ENCODE measurements at regions not wholly inside any gene's neighbourhood (a gene's known extent, or its start where the extent isn't known, plus 50 kb on each side); places are given as distances from the start of the nearest gene placed in this dataset.

DNA sequence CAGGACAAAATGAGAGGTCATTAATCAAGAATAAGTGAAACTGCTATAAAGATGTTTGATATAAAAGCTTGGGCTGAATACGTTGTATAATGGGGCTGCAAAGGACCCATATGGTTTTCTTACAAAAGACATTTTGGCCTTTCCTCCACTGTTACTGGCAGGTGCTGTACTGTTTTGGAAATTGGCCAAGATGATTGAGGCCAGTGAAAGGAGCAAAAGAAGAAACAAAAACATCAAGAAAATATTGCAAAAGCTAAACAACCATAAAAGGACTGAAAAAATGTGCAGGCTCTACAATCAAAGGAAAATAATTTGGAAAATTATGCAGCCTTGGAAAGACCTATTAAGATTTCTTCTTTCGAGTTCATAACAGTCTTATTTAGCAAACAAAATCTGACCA lies 222.2 kb upstream of the PPP1R2C start:
- TF ChIP-seq REST (IDR thresholded peaks at IDR 0.05; ENCODE audit: insufficient read depth in 1 of 2, low read depth in 2 of 2, low read length in 2 of 2) (no peak), FOXP2 (optimal IDR thresholded peaks at IDR 0.05; ENCODE audit: borderline replicate concordance, extremely low read depth, extremely low read length, insufficient read depth) (no peak), TAF1 (IDR thresholded peaks at IDR 0.05; ENCODE audit: borderline replicate concordance, insufficient read depth, low read length) (no peak), POLR2AphosphoS5 (IDR thresholded peaks at IDR 0.05; ENCODE audit: low read depth, low read length) (no peak), SIN3A (IDR thresholded peaks at IDR 0.05; ENCODE audit: borderline replicate concordance, insufficient read depth, low read length) (no peak)

- no peak for TF ChIP-seq TAF1 (IDR thresholded peaks at IDR 0.05; ENCODE audit: borderline replicate concordance, insufficient read depth, low read length)
- TF ChIP-seq POLR2AphosphoS5 (IDR thresholded peaks at IDR 0.05; ENCODE audit: low read depth, low read length) = no peak
- TF ChIP-seq SIN3A (IDR thresholded peaks at IDR 0.05; ENCODE audit: borderline replicate concordance, insufficient read depth, low read length) = no peak
- no peak for TF ChIP-seq FOXP2 (optimal IDR thresholded peaks at IDR 0.05; ENCODE audit: borderline replicate concordance, extremely low read depth, extremely low read length, insufficient read depth)
- no peak for TF ChIP-seq REST (IDR thresholded peaks at IDR 0.05; ENCODE audit: insufficient read depth in 1 of 2, low read depth in 2 of 2, low read length in 2 of 2)
These were observed 224.7 kb upstream of the PPP1R2C start for GRCh38 chrX:43002526-43003203.

- TF ChIP-seq SIN3A (IDR thresholded peaks at IDR 0.05; ENCODE audit: borderline replicate concordance, insufficient read depth, low read length) = no peak
- TF ChIP-seq FOXP2 (optimal IDR thresholded peaks at IDR 0.05; ENCODE audit: borderline replicate concordance, extremely low read depth, extremely low read length, insufficient read depth) = no peak
- TF ChIP-seq REST (IDR thresholded peaks at IDR 0.05; ENCODE audit: insufficient read depth in 1 of 2, low read depth in 2 of 2, low read length in 2 of 2) = no peak
- no peak for TF ChIP-seq POLR2AphosphoS5 (IDR thresholded peaks at IDR 0.05; ENCODE audit: low read depth, low read length)
- no peak for TF ChIP-seq TAF1 (IDR thresholded peaks at IDR 0.05; ENCODE audit: borderline replicate concordance, insufficient read depth, low read length)
These were observed 225.2 kb upstream of the PPP1R2C start for GRCh38 chrX:43003204-43003565.

DNA sequence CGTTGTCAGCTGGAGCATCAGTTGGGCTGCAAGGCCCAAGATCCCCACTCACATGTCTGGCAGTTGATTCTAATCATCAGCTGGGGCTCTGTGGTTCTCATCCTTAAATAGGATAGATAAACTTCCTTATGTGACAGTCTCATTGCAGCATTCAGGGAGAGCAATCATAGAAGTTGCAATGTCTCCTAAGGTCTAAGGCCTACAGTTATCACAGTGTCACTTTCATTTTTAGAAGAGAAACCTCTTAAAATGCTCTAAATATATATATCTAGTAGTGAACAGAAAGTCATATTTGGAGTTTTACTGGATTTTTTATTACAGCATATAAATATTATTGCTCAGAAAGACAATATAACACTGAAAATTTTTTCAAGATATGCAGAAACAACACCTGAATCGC lies 226.0 kb upstream of the PPP1R2C start:
- no peak for TF ChIP-seq SIN3A (IDR thresholded peaks at IDR 0.05; ENCODE audit: borderline replicate concordance, insufficient read depth, low read length)
- TF ChIP-seq POLR2AphosphoS5 (IDR thresholded peaks at IDR 0.05; ENCODE audit: low read depth, low read length) = no peak

GRCh38 chrX:43005561-43005960 lies 227.6 kb upstream of the PPP1R2C start:
- TF ChIP-seq SIN3A (IDR thresholded peaks at IDR 0.05; ENCODE audit: borderline replicate concordance, insufficient read depth, low read length) = no peak
- TF ChIP-seq TAF1 (IDR thresholded peaks at IDR 0.05; ENCODE audit: borderline replicate concordance, insufficient read depth, low read length) = no peak
- no peak for TF ChIP-seq POLR2AphosphoS5 (IDR thresholded peaks at IDR 0.05; ENCODE audit: low read depth, low read length)
- no peak for TF ChIP-seq REST (IDR thresholded peaks at IDR 0.05; ENCODE audit: insufficient read depth in 1 of 2, low read depth in 2 of 2, low read length in 2 of 2)
- TF ChIP-seq FOXP2 (optimal IDR thresholded peaks at IDR 0.05; ENCODE audit: borderline replicate concordance, extremely low read depth, extremely low read length, insufficient read depth) = no peak
